LNCaP clone FGC (cell line): ENCODE measurements at regions not wholly inside any gene's neighbourhood (a gene's known extent, or its start where the extent isn't known, plus 50 kb on each side); places are given as distances from the start of the nearest gene placed in this dataset.

Experiments used
- DNase-seq: peaks from one replicate; pipeline ENCODE4 v3.0.0-alpha.2; 2011; ENCODE audit warnings: low read depth
- H3K4me3 ChIP-seq: 2 replicates; pipeline ENCODE4 v1.5.1; 2011; ENCODE audit warnings: mild to moderate bottlenecking, low read depth, low read length, control low read depth
- TF ChIP-seq, protein P1 (sequence below): IDR thresholded peaks from 2 replicates; pipeline ENCODE4 v1.5.1; 2012; ENCODE audit warnings: mild to moderate bottlenecking; ENCODE audit not compliant: control insufficient read depth, insufficient read depth; ENCODE audit errors: extremely low read depth

- H3K4me3 ChIP-seq: no peak overlapping the region
- no peak for DNase-seq
- TF ChIP-seq, protein P1, sequence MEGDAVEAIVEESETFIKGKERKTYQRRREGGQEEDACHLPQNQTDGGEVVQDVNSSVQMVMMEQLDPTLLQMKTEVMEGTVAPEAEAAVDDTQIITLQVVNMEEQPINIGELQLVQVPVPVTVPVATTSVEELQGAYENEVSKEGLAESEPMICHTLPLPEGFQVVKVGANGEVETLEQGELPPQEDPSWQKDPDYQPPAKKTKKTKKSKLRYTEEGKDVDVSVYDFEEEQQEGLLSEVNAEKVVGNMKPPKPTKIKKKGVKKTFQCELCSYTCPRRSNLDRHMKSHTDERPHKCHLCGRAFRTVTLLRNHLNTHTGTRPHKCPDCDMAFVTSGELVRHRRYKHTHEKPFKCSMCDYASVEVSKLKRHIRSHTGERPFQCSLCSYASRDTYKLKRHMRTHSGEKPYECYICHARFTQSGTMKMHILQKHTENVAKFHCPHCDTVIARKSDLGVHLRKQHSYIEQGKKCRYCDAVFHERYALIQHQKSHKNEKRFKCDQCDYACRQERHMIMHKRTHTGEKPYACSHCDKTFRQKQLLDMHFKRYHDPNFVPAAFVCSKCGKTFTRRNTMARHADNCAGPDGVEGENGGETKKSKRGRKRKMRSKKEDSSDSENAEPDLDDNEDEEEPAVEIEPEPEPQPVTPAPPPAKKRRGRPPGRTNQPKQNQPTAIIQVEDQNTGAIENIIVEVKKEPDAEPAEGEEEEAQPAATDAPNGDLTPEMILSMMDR: no peak
Measured at GRCh38 chr1:79791488-79792218, 785.1 kb upstream of the ADGRL4 start.

DNA sequence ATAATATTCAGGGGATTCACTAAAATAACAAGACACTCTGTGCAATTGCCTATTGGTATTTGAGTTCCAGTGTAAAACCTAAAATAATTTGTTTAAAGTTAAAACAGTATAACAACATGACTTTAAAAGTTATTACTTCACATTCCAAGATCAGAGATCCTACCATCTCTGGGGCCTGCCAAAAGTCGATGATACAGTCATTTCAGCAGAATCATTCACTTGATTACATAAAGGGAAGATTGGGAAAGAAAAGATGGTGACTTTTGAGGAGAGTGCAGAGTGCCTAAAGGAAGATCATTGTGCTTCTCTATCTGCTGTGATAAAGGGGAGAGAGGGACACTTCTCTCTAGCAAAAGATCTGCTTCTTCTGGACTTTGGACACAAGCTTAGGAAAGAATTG is 784.4 kb upstream of the ADGRL4 start:
- TF ChIP-seq, protein P1: no peak
- no peak for DNase-seq
- no peak overlapping the region for H3K4me3 ChIP-seq

GRCh38 chr1:79787631-79788030 is 781.1 kb upstream of the ADGRL4 start:
- no peak overlapping the region for H3K4me3 ChIP-seq
- TF ChIP-seq, protein P1: no peak
- DNase-seq: no peak

DNA sequence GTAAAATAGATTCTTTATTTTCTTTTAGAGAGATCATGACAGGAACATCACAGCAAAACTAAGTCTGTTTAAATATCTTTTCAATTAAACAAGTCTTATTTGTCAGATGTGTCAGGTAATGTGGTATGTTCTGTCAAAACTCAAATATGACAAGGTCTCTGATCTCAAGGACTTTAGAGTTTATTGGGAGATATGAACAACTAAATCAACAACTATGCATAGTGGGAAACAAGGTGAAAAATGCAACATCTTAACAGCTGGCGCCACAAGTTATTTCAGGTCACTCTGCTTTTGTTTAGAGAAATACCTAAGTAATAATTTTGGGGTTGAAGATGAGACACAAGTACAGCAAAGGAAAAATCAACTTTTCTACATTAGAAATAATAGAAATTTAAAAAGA is 779.4 kb upstream of the ADGRL4 start:
- H3K4me3 ChIP-seq: no peak overlapping the region
- TF ChIP-seq, protein P1: no peak
- no peak for DNase-seq

DNA sequence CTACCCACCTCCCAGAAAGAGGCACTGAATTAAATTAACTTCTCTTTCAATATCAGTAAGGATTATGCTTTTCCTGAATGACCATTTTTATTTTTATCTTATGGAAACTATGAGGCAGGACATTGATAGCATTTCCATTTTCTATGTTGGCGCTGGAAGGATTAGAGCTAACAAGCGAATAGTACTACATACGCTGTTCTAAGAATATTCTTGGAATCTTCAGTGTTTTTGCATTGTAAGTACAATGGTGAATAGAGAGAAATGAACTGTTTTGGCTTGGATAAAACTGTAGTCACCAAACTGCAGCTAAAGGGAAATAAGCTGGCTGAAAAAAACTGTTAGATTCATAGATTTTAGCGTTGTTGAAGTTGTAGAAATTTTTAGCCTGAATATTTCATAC is 779.0 kb upstream of the ADGRL4 start:
- TF ChIP-seq, protein P1: no peak
- DNase-seq: no peak
- no peak overlapping the region for H3K4me3 ChIP-seq

DNA sequence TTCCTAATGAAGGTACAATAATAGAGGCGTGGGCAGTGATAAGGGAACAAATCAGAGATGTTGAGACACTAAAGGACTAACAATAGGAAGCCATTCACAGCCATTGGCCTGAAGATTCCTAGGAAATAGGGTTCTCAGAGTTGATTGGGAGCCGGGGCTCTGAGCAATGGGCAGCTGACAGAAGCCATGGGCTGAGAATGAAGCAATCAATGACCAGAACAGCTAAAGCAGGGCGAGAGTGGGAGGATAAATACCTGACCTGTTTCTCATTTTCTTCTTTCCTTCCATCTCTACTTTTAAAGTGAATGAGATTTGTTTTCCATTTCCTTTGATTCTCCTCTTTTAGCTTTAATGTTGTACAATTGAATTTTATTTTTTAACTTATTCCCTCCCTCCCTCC is 774.7 kb upstream of the ADGRL4 start:
- TF ChIP-seq, protein P1: no peak
- DNase-seq: no peak
- no peak overlapping the region for H3K4me3 ChIP-seq
